Brain pericyte (primary cell): ENCODE measurements at regions not wholly inside any gene's neighbourhood (a gene's known extent, or its start where the extent isn't known, plus 50 kb on each side); places are given as distances from the start of the nearest gene placed in this dataset.

Source experiments
- DNase-seq: peaks from one replicate; pipeline ENCODE4 v3.0.0-alpha.2; 2012; ENCODE audit warnings: low read depth, low spot score

GRCh38 chr9:129473523-129474244, 147.2 kb downstream of the C9orf50 start:
- no peak for DNase-seq

- no peak for DNase-seq
These were observed 148.2 kb downstream of the C9orf50 start for GRCh38 chr9:129472651-129473102.

GRCh38 chr9:129471201-129472019, 149.5 kb downstream of the C9orf50 start:
- no peak for DNase-seq

GRCh38 chr9:129469988-129470316, 150.9 kb downstream of the C9orf50 start:
- no peak for DNase-seq

GRCh38 chr9:129469188-129469987, 151.5 kb downstream of the C9orf50 start:
- DNase-seq: no peak

- DNase-seq: no peak
These were observed 152.9 kb downstream of the C9orf50 start for GRCh38 chr9:129467739-129468666.

GRCh38 chr9:129467004-129467588, 153.8 kb downstream of the C9orf50 start:
- DNase-seq: no peak

- no peak for DNase-seq
These were observed 154.9 kb downstream of the C9orf50 start for GRCh38 chr9:129465834-129466535.

- no peak for DNase-seq
These were observed 155.7 kb downstream of the C9orf50 start for GRCh38 chr9:129464972-129465833.

GRCh38 chr9:129463994-129464393, 156.9 kb downstream of the C9orf50 start:
- DNase-seq: no peak

GRCh38 chr9:129463477-129463876, 157.4 kb downstream of the C9orf50 start:
- DNase-seq: no peak

GRCh38 chr9:129462360-129462759, 158.5 kb downstream of the C9orf50 start:
- DNase-seq: no peak

- peak; percentile 95 for DNase-seq
These were observed 160.3 kb downstream of the C9orf50 start for GRCh38 chr9:129460323-129461261.

- DNase-seq: no peak
These were observed 161.2 kb downstream of the C9orf50 start for GRCh38 chr9:129459547-129460322.

- DNase-seq: no peak
These were observed 162.0 kb downstream of the C9orf50 start for GRCh38 chr9:129458663-129459546.

- no peak for DNase-seq
These were observed 162.7 kb downstream of the C9orf50 start for GRCh38 chr9:129458155-129458661.
